A549 (cell line): ENCODE measurements at regions not wholly inside any gene's neighbourhood (a gene's known extent, or its start where the extent isn't known, plus 50 kb on each side); places are given as distances from the start of the nearest gene placed in this dataset.
A peak's percentile ranks its signal among the peaks of the same experiment; 100 is the strongest.

ENCODE experiments used
- ATAC-seq, 2 experiments: fragments of 200-7000 bp in 1 of 2; fragments of >200 bp in 1 of 2; cut with Nextera tagmentation in 1 of 2; cut with Tn5 transposase in 1 of 2; 3 replicates each; pipeline versions ENCODE4 v1.8.0 to v1.9.1; 2018 to 2020; ENCODE audit warnings: mild to moderate bottlenecking in 1 of 2, moderate library complexity in 1 of 2
- CTCF ChIA-PET: fragments of 300-600 bp; sonication (Branson Sonifier 250); formaldehyde crosslinking; extraction: SDS; loops from one replicate; lab custom pipeline; 2021; ENCODE audit warnings: antibody characterized with exemption, inconsistent platforms; lab: Yijun Ruan, JAX
- POLR2A ChIA-PET: fragments of 350-600 bp; formaldehyde crosslinking; extraction: SDS; loops from one replicate; lab custom pipeline; 2021; ENCODE audit warnings: antibody characterized with exemption, inconsistent platforms; lab: Yijun Ruan, JAX
- DNase-seq, 2 experiments: peaks; one replicate each; pipeline versions ENCODE4 v3.0.0 to v3.0.0-alpha.2; 2011 to 2016; ENCODE audit warnings: low read depth in 1 of 2, low spot score in 1 of 2
- FAIRE-seq: peaks from 2 replicates; lab custom pipeline; 2011; peaks lifted over from hg19 to GRCh38; lab: Jason Lieb, UNC
- H3K27ac ChIP-seq, 2 experiments: fragments of >200 bp; sonication (Bioruptor Twin); formaldehyde crosslinking; 3 replicates each; pipeline ENCODE4 v1.5.1; 2016 to 2017
- H3K4me1 ChIP-seq: fragments of >200 bp; sonication (Bioruptor Twin); formaldehyde crosslinking; 3 replicates; pipeline ENCODE4 v1.6.1; 2016
- H3K4me2 ChIP-seq: fragments of >200 bp; sonication (Bioruptor Twin); formaldehyde crosslinking; 3 replicates; pipeline ENCODE4 v1.6.1; 2016
- H3K4me3 ChIP-seq: fragments of >200 bp; sonication (Bioruptor Twin); formaldehyde crosslinking; 3 replicates; pipeline ENCODE4 v1.5.1; 2016
- H3K9me3 ChIP-seq: fragments of >200 bp; sonication (Bioruptor Twin); formaldehyde crosslinking; 3 replicates; pipeline ENCODE4 v1.6.1; 2016
- ATOH8 ChIP-seq: fragments of 250-450 bp; sonication (Bioruptor Pico); IDR thresholded peaks from 2 replicates; pipeline ENCODE4 v1.5.0; 2020; ENCODE audit warnings: low read depth, mild to moderate bottlenecking, moderate library complexity
- BCL3 ChIP-seq: fragments of >200 bp; sonication (Bioruptor Twin); formaldehyde crosslinking; IDR thresholded peaks from 3 replicates; pipeline ENCODE4 v1.6.1; 2016
- BHLHE40 ChIP-seq: IDR thresholded peaks from 2 replicates; pipeline ENCODE4 v1.6.1; 2012; ENCODE audit warnings: low read depth, low read length, inconsistent platforms
- CBX8 ChIP-seq: fragments of 200-600 bp; sonication (generic); IDR thresholded peaks from 2 replicates; pipeline ENCODE4 v1.6.1; 2016
- CEBPB ChIP-seq, 2 experiments: fragments of >200 bp in 1 of 2; sonication (Bioruptor Twin) in 1 of 2; formaldehyde crosslinking in 1 of 2; IDR thresholded peaks; 2 replicates each; pipeline ENCODE4 v1.6.1; 2012 to 2016
- FOXS1 ChIP-seq: fragments of 250-450 bp; sonication (Bioruptor Pico); IDR thresholded peaks from 2 replicates; pipeline ENCODE4 v1.5.0; 2020; ENCODE audit warnings: mild to moderate bottlenecking, moderate library complexity
- HMGXB4 ChIP-seq: fragments of 250-450 bp; sonication (Bioruptor Pico); IDR thresholded peaks from 2 replicates; pipeline ENCODE4 v1.5.0; 2021; ENCODE audit warnings: mild to moderate bottlenecking, moderate library complexity, borderline replicate concordance
- HOXA7 ChIP-seq: fragments of 250-450 bp; sonication (Bioruptor Pico); IDR thresholded peaks from 2 replicates; pipeline ENCODE4 v1.5.0; 2020; ENCODE audit warnings: mild to moderate bottlenecking, moderate library complexity
- HOXB5 ChIP-seq: fragments of 250-450 bp; sonication (Bioruptor Pico); IDR thresholded peaks from 2 replicates; pipeline ENCODE4 v1.5.0; 2020; ENCODE audit warnings: mild to moderate bottlenecking, moderate library complexity
- JUNB ChIP-seq: fragments of >200 bp; sonication (Bioruptor Twin); formaldehyde crosslinking; IDR thresholded peaks from 2 replicates; pipeline ENCODE4 v1.6.1; 2016
- KDM5A ChIP-seq: fragments of 200-600 bp; sonication (generic); IDR thresholded peaks from 2 replicates; pipeline ENCODE4 v1.6.1; 2016; ENCODE audit warnings: antibody characterized with exemption, mild to moderate bottlenecking
- NFE2L2 ChIP-seq: fragments of 150-350 bp; conservative IDR thresholded peaks from 2 replicates; pipeline ENCODE4 v1.6.1; 2014; ENCODE audit warnings: low read length
- NR3C1 ChIP-seq: fragments of >200 bp; sonication (Bioruptor Twin); formaldehyde crosslinking; IDR thresholded peaks from 3 replicates; pipeline ENCODE4 v1.6.1; 2017
- POLR2AphosphoS2 ChIP-seq: conservative IDR thresholded peaks from 2 replicates; pipeline ENCODE4 v1.6.1; 2012; ENCODE audit warnings: low read length, improper control_type of control experiment, inconsistent platforms
- RARB ChIP-seq: fragments of 250-450 bp; sonication (Bioruptor Pico); IDR thresholded peaks from 2 replicates; pipeline ENCODE4 v1.8.0; 2021; ENCODE audit warnings: mild to moderate bottlenecking, moderate library complexity
- RCOR1 ChIP-seq: fragments of 150-350 bp; IDR thresholded peaks from 2 replicates; pipeline ENCODE4 v1.6.1; 2014; ENCODE audit warnings: antibody characterized with exemption, low read length, low read depth
- REST ChIP-seq: fragments of 200-600 bp; sonication (generic); IDR thresholded peaks from 2 replicates; pipeline ENCODE4 v1.6.1; 2016; ENCODE audit warnings: antibody characterized with exemption, mild to moderate bottlenecking, moderate library complexity
- TP53 ChIP-seq: fragments of 250-450 bp; sonication (Bioruptor Pico); IDR thresholded peaks from 2 replicates; pipeline ENCODE4 v1.5.0; 2021; ENCODE audit warnings: mild to moderate bottlenecking, moderate library complexity
- ZNF302 ChIP-seq: fragments of 250-450 bp; sonication (Bioruptor Pico); IDR thresholded peaks from 2 replicates; pipeline ENCODE4 v1.9.0; 2021; ENCODE audit warnings: inconsistent platforms, mild to moderate bottlenecking, moderate library complexity
- WGBS: methylation state at CpG from one replicate; pipeline ENCODE4 v1.1.6; 2017; ENCODE audit errors: missing lambda C conversion rate; 5-methylcytosine and 5-hydroxymethylcytosine counted together

DNA sequence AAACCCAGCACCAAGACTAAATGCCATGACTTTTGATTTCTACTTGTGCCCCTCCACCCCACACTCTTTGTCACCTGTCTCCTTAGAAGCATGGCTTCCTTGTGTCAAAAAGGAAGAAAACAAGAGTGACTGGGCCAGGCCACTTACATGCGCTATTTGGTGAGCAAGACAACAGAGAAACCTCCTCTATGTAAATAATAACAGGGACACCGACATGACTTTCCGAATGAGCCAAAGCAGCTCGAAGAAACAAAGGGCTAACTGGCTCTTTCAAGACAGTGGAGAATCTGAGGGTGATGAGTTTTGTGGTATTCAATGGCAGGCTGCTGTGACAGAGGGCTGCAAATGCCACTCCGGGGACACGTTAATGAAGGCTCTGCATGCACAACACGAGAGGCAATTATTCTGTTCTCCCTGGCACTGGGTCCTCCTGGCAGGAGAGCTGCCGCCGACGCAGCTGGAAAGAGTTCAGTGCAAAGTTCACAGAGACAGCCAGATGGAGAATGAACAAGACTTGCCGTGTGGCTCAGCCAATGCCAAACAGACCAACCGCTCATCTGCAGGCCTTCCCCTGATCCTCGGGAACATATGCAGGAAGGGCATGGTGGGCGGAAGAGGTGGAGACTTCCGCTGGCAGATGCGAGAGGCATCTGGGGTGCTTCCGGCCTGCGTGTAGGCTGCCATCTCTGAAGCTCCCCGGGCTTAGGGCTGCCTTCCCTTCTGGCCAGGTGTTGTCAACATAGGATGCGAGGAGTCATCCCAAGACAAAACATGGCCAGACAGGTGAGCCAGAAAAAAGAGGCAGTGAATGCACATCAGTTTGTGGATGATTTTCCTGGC, 59.1 kb upstream of the SMNDC1 start:
- FAIRE-seq: no peak
- CTCF ChIA-PET: interaction anchor here (0.6 to 1.0 kb wide), 2 partner anchors 9 to 197 kb away, joined by 3 read pairs; no protein-coding TSS in a partner anchor

DNA sequence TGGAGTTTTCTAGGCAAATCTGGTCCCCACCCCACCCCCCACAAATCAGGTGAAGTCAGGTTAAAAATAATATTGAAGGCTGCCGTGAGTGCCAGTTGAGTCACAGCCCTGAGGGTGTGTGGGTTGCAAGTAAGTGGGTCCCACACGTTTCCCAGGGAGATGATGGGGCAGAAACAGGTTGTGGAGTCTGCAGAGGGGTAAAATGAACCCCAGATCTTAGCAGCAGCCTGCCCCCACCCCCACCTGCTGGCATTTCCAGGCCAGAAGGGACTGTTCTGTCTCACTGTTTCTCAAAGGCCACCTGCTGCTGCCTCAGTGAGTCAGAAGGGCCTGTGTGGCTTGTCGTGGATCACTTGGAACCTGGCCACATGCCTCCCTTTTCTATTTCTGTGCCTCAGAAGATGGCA, 59.8 kb upstream of the SMNDC1 start:
- ATAC-seq (no peak; a peak in 2 of 6 replicates), DNase-seq (no peak), FAIRE-seq (no peak)
- Histone ChIP-seq H3K4me3 (no peak overlapping the region), H3K27ac (peak overlapping the region; percentile 67 to 76), H3K4me1 (peaks cover 44% of the 10 kb centered on the region), H3K9me3 (no peaks in the 10 kb centered on the region), H3K4me2 (peak overlapping the region; percentile 57)
- ChIA-PET POLR2A (no interaction called here), CTCF (interaction anchor here (0.7 to 4.5 kb wide), 5 partner anchors 10 to 41 kb away, joined by 3 to 47 read pairs (median 3); no protein-coding TSS in a partner anchor)
- 12% methylated on average over 3 of the region's 3 CpGs for WGBS
- no peak for TF ChIP-seq KDM5A
- TF ChIP-seq HMGXB4 (CRISPR knock-in tag): no peak
- 0 out of 2 replicates have a peak, but pooled peaks have one; percentile 22 for TF ChIP-seq JUNB
- TF ChIP-seq HOXB5: no peak
- TF ChIP-seq CEBPB (IDR thresholded peaks at IDR 0.05): no peak
- no peak for TF ChIP-seq BCL3

More for the DNA sequence above, 59.1 kb upstream of the SMNDC1 start:
- peak overlapping the region; percentile 57; the same call in 2 of the 3 replicates for H3K4me2 ChIP-seq
- peaks cover 45% of the 10 kb centered on the region for H3K4me1 ChIP-seq
- peak overlapping the region; percentile 67 to 76 for H3K27ac ChIP-seq
- DNase-seq (no peak), ATAC-seq (no peak)
- WGBS: 87% methylated on average over 20 of the region's 20 CpGs
- POLR2A ChIA-PET: no interaction called here
- H3K9me3 ChIP-seq: no peaks in the 10 kb centered on the region
- TF ChIP-seq RCOR1 (no peak), CBX8 (no peak), ATOH8 (CRISPR knock-in tag) (no peak), TP53 (CRISPR knock-in tag) (no peak), HOXA7 (CRISPR knock-in tag) (no peak), NR3C1 (no peak), KDM5A (no peak), POLR2AphosphoS2 (no peak), FOXS1 (CRISPR knock-in tag) (no peak), REST (no peak), RARB (CRISPR knock-in tag) (no peak), ZNF302 (no peak), NFE2L2 (no peak), BHLHE40 (no peak)
- H3K4me3 ChIP-seq: no peak overlapping the region
